ENCODE measurements at regions not wholly inside any gene's neighbourhood (a gene's known extent, or its start where the extent isn't known, plus 50 kb on each side); places are given as distances from the start of the nearest gene placed in this dataset.

- no peaks in the 10 kb centered on the region for H3K9me3 ChIP-seq (ENCODE audit: control insufficient read depth, low read depth, low read length)
- no peaks in the 10 kb centered on the region for H4K20me1 ChIP-seq (ENCODE audit: control insufficient read depth, extremely low read depth, insufficient read depth, low read length)
- no peak overlapping the region for H3K9ac ChIP-seq (ENCODE audit: control insufficient read depth, extremely low read depth, insufficient read depth, low read length)
- no peak overlapping the region for H2AFZ ChIP-seq (ENCODE audit: control insufficient read depth, low read length)
- H3K27me3 ChIP-seq (ENCODE audit: control insufficient read depth, extremely low read depth, insufficient read depth, low read length): no peaks in the 10 kb centered on the region
- DNase-seq (ENCODE audit: low read depth, low spot score) (peak; percentile 57), FAIRE-seq (peak; percentile 70)
- H3K9me1 ChIP-seq (ENCODE audit: control insufficient read depth, extremely low read depth, insufficient read depth, low read length): no peaks in the 10 kb centered on the region
- H3K4me3 ChIP-seq (ENCODE audit: control insufficient read depth in 2 of 3, extremely low read depth in 1 of 3, insufficient read depth in 2 of 3, low read depth in 1 of 3, low read length in 3 of 3): no peak overlapping the region
- H3K4me2 ChIP-seq (ENCODE audit: control insufficient read depth, extremely low read depth, insufficient read depth, low read depth, low read length): no peak overlapping the region
- H3K36me3 ChIP-seq (ENCODE audit: control insufficient read depth in 2 of 2, extremely low read depth in 1 of 2, insufficient read depth in 2 of 2, low read length in 2 of 2): no peaks in the 10 kb centered on the region
- dilution Hi-C loops (cut with MboI; ENCODE audit: extremely low pct_ligation_motif_present, low sequenced_read_pairs): no loop called here
- no peak for TF ChIP-seq CTCF (optimal IDR thresholded peaks at IDR 0.05 in 1 of 3, IDR thresholded peaks at IDR 0.05 in 1 of 3, conservative IDR thresholded peaks at IDR 0.05 in 1 of 3; ENCODE audit: extremely low read depth in 1 of 3, insufficient read depth in 2 of 3, low read length in 3 of 3)
- no peak for TF ChIP-seq EZH2 (IDR thresholded peaks at IDR 0.05; ENCODE audit: low read length)
- H3K27ac ChIP-seq (ENCODE audit: control insufficient read depth, insufficient read depth, low read length): no peak overlapping the region
- no peaks in the 10 kb centered on the region for H3K79me2 ChIP-seq (ENCODE audit: control insufficient read depth, insufficient read depth, low read length)
- peaks cover 8% of the 10 kb centered on the region for H3K4me1 ChIP-seq (ENCODE audit: control insufficient read depth, extremely low read depth, insufficient read depth, low read length)
Measured at GRCh38 chr14:58746261-58746660, 108.5 kb downstream of the DACT1 start.

GRCh38 chr14:58746701-58747100 is 108.9 kb downstream of the DACT1 start:
- no peaks in the 10 kb centered on the region for H3K9me3 ChIP-seq (ENCODE audit: control insufficient read depth, low read depth, low read length)
- no peak for TF ChIP-seq EZH2 (IDR thresholded peaks at IDR 0.05; ENCODE audit: low read length)
- TF ChIP-seq CTCF (optimal IDR thresholded peaks at IDR 0.05 in 1 of 3, IDR thresholded peaks at IDR 0.05 in 1 of 3, conservative IDR thresholded peaks at IDR 0.05 in 1 of 3; ENCODE audit: extremely low read depth in 1 of 3, insufficient read depth in 2 of 3, low read length in 3 of 3): no peak
- no peak for FAIRE-seq
- peaks cover 6% of the 10 kb centered on the region for H3K4me1 ChIP-seq (ENCODE audit: control insufficient read depth, extremely low read depth, insufficient read depth, low read length)
- no peaks in the 10 kb centered on the region for H3K36me3 ChIP-seq (ENCODE audit: control insufficient read depth in 2 of 2, extremely low read depth in 1 of 2, insufficient read depth in 2 of 2, low read length in 2 of 2)
- no peak overlapping the region for H2AFZ ChIP-seq (ENCODE audit: control insufficient read depth, low read length)
- H3K9me1 ChIP-seq (ENCODE audit: control insufficient read depth, extremely low read depth, insufficient read depth, low read length): no peaks in the 10 kb centered on the region
- no peak overlapping the region for H3K9ac ChIP-seq (ENCODE audit: control insufficient read depth, extremely low read depth, insufficient read depth, low read length)
- H3K27ac ChIP-seq (ENCODE audit: control insufficient read depth, insufficient read depth, low read length): no peak overlapping the region
- H4K20me1 ChIP-seq (ENCODE audit: control insufficient read depth, extremely low read depth, insufficient read depth, low read length): no peaks in the 10 kb centered on the region
- no peak overlapping the region for H3K4me2 ChIP-seq (ENCODE audit: control insufficient read depth, extremely low read depth, insufficient read depth, low read depth, low read length)
- H3K79me2 ChIP-seq (ENCODE audit: control insufficient read depth, insufficient read depth, low read length): no peaks in the 10 kb centered on the region
- dilution Hi-C loops (cut with MboI; ENCODE audit: extremely low pct_ligation_motif_present, low sequenced_read_pairs): no loop called here
- H3K4me3 ChIP-seq (ENCODE audit: control insufficient read depth in 2 of 3, extremely low read depth in 1 of 3, insufficient read depth in 2 of 3, low read depth in 1 of 3, low read length in 3 of 3): no peak overlapping the region
- no peaks in the 10 kb centered on the region for H3K27me3 ChIP-seq (ENCODE audit: control insufficient read depth, extremely low read depth, insufficient read depth, low read length)
- DNase-seq (ENCODE audit: low read depth, low spot score): no peak

Data from keratinocyte (primary cell).